CD14-positive monocyte (primary cell): ENCODE measurements at regions not wholly inside any gene's neighbourhood (a gene's known extent, or its start where the extent isn't known, plus 50 kb on each side); places are given as distances from the start of the nearest gene placed in this dataset.
"Not testable (repeated sequence)": the region's sequence is repeated elsewhere in the genome, so short reads cannot be mapped to it uniquely, and the experiment has no call there.

Source experiments
- DNase-seq, 3 donors: peaks; one replicate each; pipeline ENCODE4 v3.0.0-alpha.2; 2011 to 2022
- H2AFZ ChIP-seq: 2 replicates; pipeline ENCODE4 v1.6.0; 2012; ENCODE audit warnings: mild to moderate bottlenecking, low read depth, low read length, inconsistent platforms; ENCODE audit not compliant: insufficient read depth, poor library complexity, severe bottlenecking
- H3K27ac ChIP-seq, 2 donors: 1 replicate in 1 of 2; 2 replicates in 1 of 2; pipeline ENCODE4 v1.5.1; 2012 to 2013; ENCODE audit warnings: low read length in 2 of 2, control low read depth in 1 of 2, inconsistent platforms in 1 of 2, low read depth in 1 of 2, mild to moderate bottlenecking in 1 of 2
- H3K27me3 ChIP-seq, 2 donors: one replicate each; pipeline versions ENCODE4 v1.6.0 to v1.6.1; 2011 to 2013; ENCODE audit warnings: low read length in 2 of 2; ENCODE audit not compliant: control insufficient read depth in 2 of 2, insufficient read depth in 2 of 2
- H3K36me3 ChIP-seq, 2 donors: replicated peaks in 1 of 2; 1 replicate in 1 of 2; 2 replicates in 1 of 2; pipeline versions ENCODE4 v1.5.1 to v1.6.1; 2012 to 2013; ENCODE audit warnings: low read length in 2 of 2, control low read depth in 1 of 2, inconsistent platforms in 1 of 2, mild to moderate bottlenecking in 1 of 2; ENCODE audit not compliant: insufficient read depth in 2 of 2, control insufficient read depth in 1 of 2
- H3K4me1 ChIP-seq, 2 donors: 1 replicate in 1 of 2; 2 replicates in 1 of 2; pipeline versions ENCODE4 v1.5.1 to v1.6.1; 2012 to 2013; ENCODE audit warnings: low read length in 2 of 2, control low read depth in 1 of 2, inconsistent platforms in 1 of 2, mild to moderate bottlenecking in 1 of 2, moderate library complexity in 1 of 2; ENCODE audit not compliant: insufficient read depth in 2 of 2, control insufficient read depth in 1 of 2
- H3K4me2 ChIP-seq: replicated peaks from 2 replicates; pipeline ENCODE3; 2012; ENCODE audit warnings: low read length, moderate library complexity, mild to moderate bottlenecking; ENCODE audit not compliant: poor library complexity, severe bottlenecking; ENCODE audit errors: extremely low read depth
- H3K4me3 ChIP-seq, 3 experiments: fragments of 200-600 bp in 1 of 3; sonication (generic) in 1 of 3; replicated peaks in 1 of 3; 1 replicate in 2 of 3; 2 replicates in 1 of 3; pipeline ENCODE4 v1.5.1; 2011 to 2013; ENCODE audit warnings: low read length in 3 of 3, mild to moderate bottlenecking in 3 of 3, control low read depth in 2 of 3, low read depth in 2 of 3, inconsistent platforms in 1 of 3, moderate library complexity in 1 of 3
- H3K79me2 ChIP-seq: 2 replicates; pipeline ENCODE4 v1.6.0; 2012; ENCODE audit warnings: mild to moderate bottlenecking, control low read depth, inconsistent platforms, low read length, moderate library complexity; ENCODE audit not compliant: insufficient read depth
- H3K9ac ChIP-seq: 2 replicates; pipeline ENCODE4 v1.6.0; 2017; ENCODE audit warnings: low read length, mild to moderate bottlenecking; ENCODE audit not compliant: insufficient read depth, poor library complexity, severe bottlenecking
- H3K9me3 ChIP-seq, 2 donors: replicated peaks in 1 of 2; 1 replicate in 1 of 2; 2 replicates in 1 of 2; pipeline versions ENCODE4 v1.5.1 to v1.6.1; 2012 to 2013; ENCODE audit warnings: low read length in 2 of 2, control low read depth in 1 of 2; ENCODE audit not compliant: control insufficient read depth in 1 of 2, insufficient read depth in 1 of 2
- H4K20me1 ChIP-seq: 2 replicates; pipeline ENCODE4 v1.6.0; 2012; ENCODE audit warnings: mild to moderate bottlenecking, low read length, control low read depth, moderate library complexity; ENCODE audit not compliant: insufficient read depth
- H3K27ac Mint-ChIP-seq, 7 donors: one replicate each; pipeline ENCODE4 v1.8.0; 2020; ENCODE audit warnings: mild to moderate bottlenecking in 7 of 7, mixed read lengths in 7 of 7, moderate library complexity in 6 of 7, inconsistent platforms in 2 of 7
- H3K27me3 Mint-ChIP-seq, 3 donors: one replicate each; pipeline ENCODE4 v1.8.0; 2021 to 2022; ENCODE audit warnings: low read depth in 3 of 3, mild to moderate bottlenecking in 3 of 3, mixed read lengths in 3 of 3, moderate library complexity in 3 of 3, inconsistent platforms in 1 of 3
- H3K36me3 Mint-ChIP-seq, 2 donors: one replicate each; pipeline ENCODE4 v1.8.0; 2020; ENCODE audit warnings: mixed read lengths in 2 of 2, inconsistent platforms in 1 of 2, mild to moderate bottlenecking in 1 of 2
- H3K4me1 Mint-ChIP-seq: one replicate; pipeline ENCODE4 v1.8.0; 2020; ENCODE audit warnings: mild to moderate bottlenecking, mixed read lengths
- H3K4me3 Mint-ChIP-seq, 2 donors: one replicate each; pipeline ENCODE4 v1.8.0; 2020; ENCODE audit warnings: mild to moderate bottlenecking in 2 of 2, mixed read lengths in 2 of 2, moderate library complexity in 1 of 2
- H3K9me3 Mint-ChIP-seq, 7 donors: one replicate each; pipeline ENCODE4 v1.8.0; 2020 to 2022; ENCODE audit warnings: mixed read lengths in 7 of 7, mild to moderate bottlenecking in 6 of 7, moderate library complexity in 6 of 7, inconsistent platforms in 2 of 7
- CTCF ChIP-seq: fragments of 200-600 bp; IDR thresholded peaks from one replicate; pipeline ENCODE4 v1.8.0; 2022; ENCODE audit warnings: antibody characterized with exemption, mild to moderate bottlenecking
- whole genome bisulfite sequencing: methylation state at CpG from one replicate; pipeline ENCODE4 v1.1.5; 2013; ENCODE audit warnings: missing lambda C conversion rate; ENCODE audit not compliant: insufficient coverage; 5-methylcytosine and 5-hydroxymethylcytosine counted together
- intact Hi-C, 2 donors: fragments of 100-400 bp; cut with micrococcal nuclease; formaldehyde crosslinking; loops; one replicate each; pipeline versions ENCODE4 v1.15.0 to v1.15.1; 2023

GRCh38 chr3:178359728-178360127 lies 176.5 kb upstream of the KCNMB2 start:
- Mint-ChIP-seq H3K27me3 (no peaks in the 10 kb centered on the region), H3K36me3 (no peaks in the 10 kb centered on the region), H3K27ac (no peak overlapping the region), H3K4me1 (no peaks in the 10 kb centered on the region), H3K9me3 (peaks cover 8 to 17% (median 13%) of the 10 kb centered on the region in 7 donors), H3K4me3 (no peak overlapping the region)
- no peak for TF ChIP-seq CTCF
- Histone ChIP-seq H3K9me3 (peaks cover 0 to 12% of the 10 kb centered on the region in 2 donors), H3K27me3 (no peaks in the 10 kb centered on the region), H3K4me3 (no peak overlapping the region), H3K4me2 (no peak overlapping the region), H3K79me2 (no peaks in the 10 kb centered on the region), H2AFZ (no peak overlapping the region), H3K36me3 (no peaks in the 10 kb centered on the region), H3K4me1 (no peaks in the 10 kb centered on the region), H3K9ac (no peak overlapping the region), H4K20me1 (no peaks in the 10 kb centered on the region), H3K27ac (no peak overlapping the region)
- DNase-seq, result no peak
- WGBS, result no CpG with 5 or more reads among the region's 6 CpGs
- intact Hi-C loops, result no loop called here

- H3K4me1 ChIP-seq, H3K36me3 Mint-ChIP-seq, H3K9ac ChIP-seq, H3K4me3 Mint-ChIP-seq, H3K4me3 ChIP-seq, H3K36me3 ChIP-seq, H3K27ac ChIP-seq, H4K20me1 ChIP-seq, H3K27me3 Mint-ChIP-seq, H3K79me2 ChIP-seq, DNase-seq, intact Hi-C loops, H2AFZ ChIP-seq, H3K4me2 ChIP-seq, H3K27me3 ChIP-seq, H3K4me1 Mint-ChIP-seq, H3K27ac Mint-ChIP-seq: not testable (repeated sequence)
- peaks cover 8 to 18% (median 12%) of the 10 kb centered on the region in 7 donors for H3K9me3 Mint-ChIP-seq
- no CpG with 5 or more reads among the region's 2 CpGs for WGBS
- peaks cover 0 to 12% of the 10 kb centered on the region in 2 donors for H3K9me3 ChIP-seq
These were observed 173.2 kb upstream of the KCNMB2 start for GRCh38 chr3:178363048-178363447.
